Epithelial cell of esophagus (primary cell): ENCODE measurements at regions not wholly inside any gene's neighbourhood (a gene's known extent, or its start where the extent isn't known, plus 50 kb on each side); places are given as distances from the start of the nearest gene placed in this dataset.

ENCODE experiments used
- DNase-seq: peaks from one replicate; pipeline ENCODE4 v3.0.0; 2010; ENCODE audit warnings: low read depth
- H3K4me3 ChIP-seq: 2 replicates; pipeline ENCODE4 v1.5.1; 2011; ENCODE audit warnings: mild to moderate bottlenecking, low read length, control low read depth
- TF ChIP-seq, protein P1 (sequence below): IDR thresholded peaks from 2 replicates; pipeline ENCODE4 v1.5.1; 2011; ENCODE audit warnings: low read depth, mild to moderate bottlenecking, low read length, control low read depth, inconsistent platforms; ENCODE audit not compliant: insufficient read depth; ENCODE audit errors: missing control alignments

DNA sequence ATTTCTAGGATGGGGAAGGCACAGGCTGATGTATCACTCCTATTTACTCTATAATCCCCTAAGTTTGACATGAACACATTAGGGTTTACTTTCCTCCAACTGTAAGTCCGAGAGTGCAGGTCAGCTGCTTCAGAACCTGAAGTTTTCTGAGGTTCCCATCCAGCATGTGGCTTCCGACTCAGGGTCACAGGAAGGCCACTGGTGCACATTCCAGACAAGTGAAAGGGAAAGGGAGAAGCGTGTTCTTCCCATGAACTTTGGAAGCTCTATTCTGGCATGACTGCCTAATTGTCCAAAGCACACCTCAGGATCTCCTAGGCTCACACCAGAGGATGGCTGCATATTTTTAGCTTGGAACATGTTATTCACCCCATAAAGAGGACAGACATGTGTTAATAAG lies 602.6 kb downstream of the SEMA5A start:
- no peak overlapping the region for H3K4me3 ChIP-seq
- DNase-seq = no peak
- TF ChIP-seq, protein P1, sequence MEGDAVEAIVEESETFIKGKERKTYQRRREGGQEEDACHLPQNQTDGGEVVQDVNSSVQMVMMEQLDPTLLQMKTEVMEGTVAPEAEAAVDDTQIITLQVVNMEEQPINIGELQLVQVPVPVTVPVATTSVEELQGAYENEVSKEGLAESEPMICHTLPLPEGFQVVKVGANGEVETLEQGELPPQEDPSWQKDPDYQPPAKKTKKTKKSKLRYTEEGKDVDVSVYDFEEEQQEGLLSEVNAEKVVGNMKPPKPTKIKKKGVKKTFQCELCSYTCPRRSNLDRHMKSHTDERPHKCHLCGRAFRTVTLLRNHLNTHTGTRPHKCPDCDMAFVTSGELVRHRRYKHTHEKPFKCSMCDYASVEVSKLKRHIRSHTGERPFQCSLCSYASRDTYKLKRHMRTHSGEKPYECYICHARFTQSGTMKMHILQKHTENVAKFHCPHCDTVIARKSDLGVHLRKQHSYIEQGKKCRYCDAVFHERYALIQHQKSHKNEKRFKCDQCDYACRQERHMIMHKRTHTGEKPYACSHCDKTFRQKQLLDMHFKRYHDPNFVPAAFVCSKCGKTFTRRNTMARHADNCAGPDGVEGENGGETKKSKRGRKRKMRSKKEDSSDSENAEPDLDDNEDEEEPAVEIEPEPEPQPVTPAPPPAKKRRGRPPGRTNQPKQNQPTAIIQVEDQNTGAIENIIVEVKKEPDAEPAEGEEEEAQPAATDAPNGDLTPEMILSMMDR = no peak

DNA sequence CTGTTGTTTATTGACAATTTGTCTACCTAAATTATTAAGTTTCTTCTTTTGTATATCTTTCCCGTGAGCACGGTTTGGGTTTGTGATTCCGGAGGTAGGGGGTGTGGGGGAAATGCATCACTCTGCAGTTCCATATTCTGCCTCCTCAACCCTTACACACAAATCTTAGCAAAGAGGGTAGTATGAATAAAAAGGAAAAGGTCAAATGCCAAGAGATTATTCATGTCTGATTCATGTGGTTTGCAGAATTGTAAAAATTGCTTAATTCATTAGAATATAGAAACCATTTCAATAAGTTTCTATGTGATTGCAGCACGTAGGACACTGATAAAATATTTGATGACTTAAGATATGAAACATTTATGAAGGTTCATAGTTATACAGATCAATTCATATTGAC lies 601.9 kb downstream of the SEMA5A start:
- TF ChIP-seq, protein P1 = no peak
- DNase-seq = peak; percentile 58

DNA sequence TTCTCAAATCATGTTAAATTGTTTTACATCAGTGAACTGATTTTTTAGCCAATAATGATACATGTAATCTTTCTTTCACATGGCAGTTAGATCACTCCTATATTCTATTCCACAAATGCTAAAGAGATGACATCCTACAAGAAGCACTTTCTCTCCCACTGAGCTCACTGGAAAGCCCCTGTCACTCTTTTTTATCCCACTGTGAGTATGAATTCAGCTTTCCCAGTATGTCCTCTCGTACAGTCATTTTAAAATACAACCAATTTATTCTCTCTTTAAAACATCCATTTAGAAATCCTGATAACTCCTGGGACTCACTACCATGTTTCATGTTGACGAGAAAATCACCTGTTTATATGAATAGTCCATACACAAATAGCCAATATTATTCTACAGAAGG lies 599.9 kb downstream of the SEMA5A start:
- H3K4me3 ChIP-seq = no peak overlapping the region
- TF ChIP-seq, protein P1 = no peak
- DNase-seq = no peak

More for the DNA sequence above, 601.9 kb downstream of the SEMA5A start:
- no peak overlapping the region for H3K4me3 ChIP-seq

DNA sequence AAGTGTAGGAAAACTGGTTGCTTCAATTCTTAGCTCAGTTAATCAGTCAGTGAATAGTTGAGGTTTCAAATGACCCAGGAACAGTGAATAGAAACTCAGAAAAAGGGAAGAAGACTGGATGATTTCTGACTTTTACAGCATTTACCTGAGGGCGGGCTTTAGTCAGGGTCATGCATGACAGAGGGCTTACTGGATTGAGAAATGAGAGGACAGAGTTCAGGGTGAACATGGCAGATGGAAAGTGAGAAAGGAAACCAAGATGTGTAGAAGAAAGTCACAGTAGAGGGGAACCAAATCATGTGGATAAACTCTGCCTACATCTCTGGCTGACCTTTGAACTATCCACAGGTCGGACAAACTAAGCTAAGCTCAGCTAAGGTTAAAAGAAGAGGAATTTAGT lies 596.0 kb downstream of the SEMA5A start:
- no peak for DNase-seq
- H3K4me3 ChIP-seq = no peak overlapping the region
- TF ChIP-seq, protein P1 = no peak

DNA sequence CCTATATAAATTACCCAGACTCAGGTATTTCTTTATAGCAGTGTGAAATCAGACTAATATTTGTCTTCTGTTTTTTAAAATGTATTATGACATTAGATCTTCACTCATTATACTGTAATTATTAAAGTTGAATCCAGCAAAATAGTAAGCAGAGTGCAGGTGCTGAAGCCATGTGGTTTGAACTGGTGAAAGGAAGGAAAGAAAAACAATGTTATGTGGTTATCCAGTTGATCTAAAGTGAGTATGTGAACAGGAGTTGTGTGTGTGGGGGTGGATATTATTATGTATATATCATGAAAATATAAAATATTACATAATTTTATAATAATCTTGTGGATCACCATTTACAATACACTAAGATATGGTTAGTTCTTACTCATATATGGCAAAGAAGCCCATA lies 593.7 kb downstream of the SEMA5A start:
- TF ChIP-seq, protein P1 = no peak

DNA sequence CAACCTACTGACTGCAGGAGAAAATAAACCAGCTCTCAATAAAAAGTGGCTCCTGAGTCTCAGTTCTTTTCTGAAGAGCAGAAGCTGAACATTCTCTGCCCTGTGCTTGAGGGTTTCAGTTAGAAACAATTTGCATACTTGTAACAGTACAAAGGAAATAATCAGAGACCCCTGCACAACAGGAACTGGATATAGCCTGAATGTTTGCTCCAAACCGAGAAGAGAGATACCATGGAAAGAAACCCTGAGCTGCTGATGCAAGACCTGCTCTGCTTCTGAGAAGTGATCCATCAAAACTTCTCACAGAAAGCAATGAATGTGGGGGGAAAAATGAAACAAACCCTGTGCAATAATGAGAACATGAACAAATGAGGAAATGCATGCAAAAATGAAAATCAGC lies 592.9 kb downstream of the SEMA5A start:
- DNase-seq = no peak
- no peak overlapping the region for H3K4me3 ChIP-seq
- TF ChIP-seq, protein P1 = no peak

More for the DNA sequence above, 593.7 kb downstream of the SEMA5A start:
- no peak overlapping the region for H3K4me3 ChIP-seq
- no peak for DNase-seq

DNA sequence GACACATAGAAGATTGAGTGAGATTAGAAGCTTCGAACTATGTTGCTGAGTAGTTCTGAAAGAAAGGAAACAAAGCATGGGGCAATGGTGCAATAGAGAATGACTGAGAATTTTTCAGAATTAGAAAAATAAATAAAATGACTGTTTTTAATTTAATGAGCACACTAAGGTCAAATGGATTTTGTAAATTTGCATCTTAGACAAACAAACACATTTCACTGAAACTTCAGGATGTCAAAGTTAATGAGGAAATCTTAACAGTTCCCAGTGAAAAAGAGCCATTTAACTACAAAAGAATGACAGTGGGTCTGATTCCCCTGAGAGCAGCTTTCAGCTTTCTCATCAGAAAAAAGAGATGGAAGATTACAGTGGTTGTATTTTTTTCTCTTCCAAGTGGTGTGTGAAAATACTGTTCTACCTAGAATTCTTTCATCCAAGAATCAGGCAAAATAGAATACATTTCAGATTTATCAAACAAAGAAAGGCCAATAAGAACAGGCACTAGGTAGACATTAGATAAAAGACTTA lies 591.9 kb downstream of the SEMA5A start:
- no peak for DNase-seq
- no peak overlapping the region for H3K4me3 ChIP-seq
- TF ChIP-seq, protein P1 = no peak
